NB4 (cell line): ENCODE measurements at regions not wholly inside any gene's neighbourhood (a gene's known extent, or its start where the extent isn't known, plus 50 kb on each side); places are given as distances from the start of the nearest gene placed in this dataset.
A peak's percentile ranks its signal among the peaks of the same experiment; 100 is the strongest.

Experiments
- CTCF ChIP-seq: IDR thresholded peaks from one replicate; pipeline ENCODE4 v1.5.1; 2012; ENCODE audit warnings: low read depth, low read length
- MYC ChIP-seq: IDR thresholded peaks from 2 replicates; pipeline ENCODE4 v1.6.1; 2011; ENCODE audit warnings: low read depth, low read length
- POLR2A ChIP-seq: IDR thresholded peaks from 2 replicates; pipeline ENCODE4 v1.6.1; 2011; ENCODE audit warnings: mild to moderate bottlenecking; ENCODE audit not compliant: insufficient read length; ENCODE audit errors: extremely low read depth

GRCh38 chr13:89066868-89067466 is 1395.8 kb downstream of the SLITRK5 start:
- peak; percentile 56 for TF ChIP-seq CTCF
- TF ChIP-seq POLR2A = no peak
- no peak for TF ChIP-seq MYC
